Gastroesophageal sphincter (tissue), 3 donors: ENCODE measurements at regions not wholly inside any gene's neighbourhood (a gene's known extent, or its start where the extent isn't known, plus 50 kb on each side); places are given as distances from the start of the nearest gene placed in this dataset.

Experiments
- POLR2AphosphoS5 ChIP-seq: sonication (generic); formaldehyde crosslinking; IDR thresholded peaks from one replicate; pipeline ENCODE4 v1.6.1; 2017; ENCODE audit warnings: antibody characterized with exemption
- TF ChIP-seq, protein P1 (sequence below), 4 experiments: fragments of 200-600 bp in 2 of 4; fragments of 450-650 bp in 2 of 4; sonication (generic) in 1 of 4; IDR thresholded peaks; one replicate each; pipeline ENCODE4 v1.5.1; 2017 to 2019; ENCODE audit warnings: antibody characterized with exemption in 4 of 4, mild to moderate bottlenecking in 2 of 4, moderate library complexity in 2 of 4

- TF ChIP-seq, protein P1, sequence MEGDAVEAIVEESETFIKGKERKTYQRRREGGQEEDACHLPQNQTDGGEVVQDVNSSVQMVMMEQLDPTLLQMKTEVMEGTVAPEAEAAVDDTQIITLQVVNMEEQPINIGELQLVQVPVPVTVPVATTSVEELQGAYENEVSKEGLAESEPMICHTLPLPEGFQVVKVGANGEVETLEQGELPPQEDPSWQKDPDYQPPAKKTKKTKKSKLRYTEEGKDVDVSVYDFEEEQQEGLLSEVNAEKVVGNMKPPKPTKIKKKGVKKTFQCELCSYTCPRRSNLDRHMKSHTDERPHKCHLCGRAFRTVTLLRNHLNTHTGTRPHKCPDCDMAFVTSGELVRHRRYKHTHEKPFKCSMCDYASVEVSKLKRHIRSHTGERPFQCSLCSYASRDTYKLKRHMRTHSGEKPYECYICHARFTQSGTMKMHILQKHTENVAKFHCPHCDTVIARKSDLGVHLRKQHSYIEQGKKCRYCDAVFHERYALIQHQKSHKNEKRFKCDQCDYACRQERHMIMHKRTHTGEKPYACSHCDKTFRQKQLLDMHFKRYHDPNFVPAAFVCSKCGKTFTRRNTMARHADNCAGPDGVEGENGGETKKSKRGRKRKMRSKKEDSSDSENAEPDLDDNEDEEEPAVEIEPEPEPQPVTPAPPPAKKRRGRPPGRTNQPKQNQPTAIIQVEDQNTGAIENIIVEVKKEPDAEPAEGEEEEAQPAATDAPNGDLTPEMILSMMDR (IDR thresholded peaks at IDR 0.05): no peak
- no peak for TF ChIP-seq POLR2AphosphoS5
These were observed 126.3 kb upstream of the FBXO33 start for GRCh38 chr14:39558525-39558924.
